NCI-H2107 treated with DMSO at 0.1 percent for 48 hours (cell line): ENCODE measurements at regions not wholly inside any gene's neighbourhood (a gene's known extent, or its start where the extent isn't known, plus 50 kb on each side); places are given as distances from the start of the nearest gene placed in this dataset.
"Not testable (repeated sequence)": the region's sequence is repeated elsewhere in the genome, so short reads cannot be mapped to it uniquely, and the experiment has no call there.

Experiments
- DNase-seq: peaks from one replicate; lab custom pipeline; 2025; ENCODE audit not compliant: unreplicated experiment; lab: John Stamatoyannopoulos, UW

DNA sequence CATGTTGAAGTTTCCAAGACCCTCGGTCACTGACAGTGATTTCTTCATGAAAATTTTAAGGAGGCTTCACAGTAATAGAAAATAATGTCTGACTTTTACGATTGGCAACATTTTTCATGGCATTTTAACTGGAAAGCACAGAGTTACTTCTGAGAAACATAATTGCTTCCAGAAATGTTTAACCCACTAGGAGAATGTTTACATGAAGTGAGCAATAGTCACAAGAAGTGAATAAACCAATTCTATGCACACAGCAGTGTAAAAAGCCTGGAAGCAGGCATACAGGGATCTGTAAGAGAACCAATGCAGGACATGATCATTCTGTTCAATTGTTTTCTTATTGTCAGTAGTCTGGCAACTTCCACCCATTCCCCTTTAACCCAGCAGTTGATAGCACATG, 316.2 kb upstream of the CXADR start:
- no peak for DNase-seq

DNA sequence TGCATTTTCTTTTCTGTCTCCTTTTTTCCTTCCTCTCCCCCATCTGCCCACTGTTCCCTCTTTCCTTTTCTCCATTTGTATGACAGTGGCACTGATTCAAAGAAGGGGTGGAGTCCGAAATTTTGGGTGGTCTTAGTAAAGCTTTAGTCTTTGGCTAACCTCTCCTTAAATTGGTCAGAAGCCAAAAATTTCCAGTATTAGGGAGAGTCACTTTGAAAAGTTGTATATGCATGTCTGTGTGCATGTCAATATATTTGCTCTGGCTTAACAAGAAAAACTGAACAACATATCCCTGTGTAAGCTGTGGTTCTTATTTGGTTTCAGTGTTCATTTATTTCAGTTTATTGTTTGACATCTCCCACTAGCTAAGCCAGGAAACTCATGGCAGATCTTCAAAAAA, 314.8 kb upstream of the CXADR start:
- DNase-seq, result no peak

DNA sequence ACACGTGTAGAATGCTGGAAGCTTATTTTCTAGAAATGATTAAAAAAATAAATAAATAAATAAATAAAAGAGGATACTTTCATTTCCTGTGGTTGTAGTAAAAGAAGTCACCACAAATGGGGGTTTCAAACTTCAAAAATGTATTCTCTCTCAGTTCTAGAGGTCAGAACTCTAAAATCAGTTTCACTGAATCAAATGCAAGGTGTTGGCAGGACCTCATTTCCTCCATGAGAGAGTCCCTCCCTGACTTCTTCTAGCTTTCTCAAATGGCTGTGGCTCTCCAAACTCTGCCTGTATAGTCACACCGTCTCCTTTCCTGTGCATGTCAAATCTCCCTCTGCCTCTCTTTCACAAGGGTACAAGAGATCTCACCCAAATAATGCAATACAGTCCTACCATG, 312.6 kb upstream of the CXADR start:
- DNase-seq, result no peak

DNA sequence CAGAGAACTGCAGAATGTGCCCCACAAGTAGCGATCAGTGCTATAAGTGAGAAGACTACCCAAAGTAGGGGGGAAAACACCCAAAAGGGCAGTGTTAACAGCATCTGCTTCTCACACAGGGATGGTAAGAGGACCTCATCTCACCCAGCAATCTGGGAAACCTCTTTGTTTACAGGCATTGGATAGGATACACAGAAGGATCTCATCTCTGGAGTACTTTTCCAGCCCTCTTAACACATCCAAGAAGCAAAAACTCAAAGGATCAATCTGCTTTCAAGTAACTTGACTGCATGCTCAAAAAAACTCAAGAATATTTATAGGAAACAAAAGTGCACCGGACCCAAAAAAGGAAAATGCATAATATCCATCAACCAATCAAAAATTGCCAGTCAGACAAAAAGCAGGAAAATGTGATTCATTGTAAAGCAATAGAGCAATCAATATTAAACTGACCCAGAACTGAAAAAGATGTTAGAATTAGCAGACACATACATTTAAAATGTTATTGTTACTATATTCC, 311.0 kb upstream of the CXADR start:
- DNase-seq, result no peak

DNA sequence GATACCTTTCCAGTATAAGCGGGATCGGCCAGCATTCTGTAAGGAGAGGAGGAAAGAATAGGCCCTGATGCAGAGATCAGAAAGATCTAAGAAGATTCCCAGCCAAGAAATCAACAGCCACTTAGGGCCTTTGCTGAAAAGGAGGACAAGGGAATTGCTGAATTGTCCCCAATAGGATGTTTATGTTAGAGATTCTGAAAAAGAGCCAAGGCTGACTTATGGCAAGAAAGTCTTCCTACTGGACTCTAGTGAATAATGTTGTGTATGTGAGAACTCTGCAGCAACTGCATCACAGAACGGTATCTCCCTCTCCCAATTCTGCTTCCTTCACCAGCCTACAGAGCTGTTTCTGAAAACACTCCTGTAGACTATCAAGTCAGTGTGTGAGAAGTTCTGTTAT, 298.0 kb upstream of the CXADR start:
- DNase-seq, result no peak

DNA sequence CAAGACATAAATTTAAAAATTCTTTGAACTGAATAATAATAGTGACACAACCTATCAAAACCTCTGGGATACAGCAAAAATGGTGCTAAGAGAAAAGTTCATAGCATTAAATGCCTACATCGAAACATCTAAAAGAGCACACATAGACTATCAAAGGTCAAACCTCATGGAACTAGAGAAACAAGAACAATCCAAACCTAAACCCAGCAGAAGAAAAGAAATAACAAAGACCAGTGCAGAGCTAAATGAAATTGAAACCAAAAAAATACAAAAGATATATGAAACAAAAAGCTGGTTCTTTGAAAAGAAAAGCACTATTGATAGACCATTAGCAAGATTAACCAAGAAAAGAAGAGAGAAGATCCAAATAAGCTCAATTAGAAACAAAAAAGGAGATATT, 293.8 kb upstream of the CXADR start:
- not testable (repeated sequence) for DNase-seq

DNA sequence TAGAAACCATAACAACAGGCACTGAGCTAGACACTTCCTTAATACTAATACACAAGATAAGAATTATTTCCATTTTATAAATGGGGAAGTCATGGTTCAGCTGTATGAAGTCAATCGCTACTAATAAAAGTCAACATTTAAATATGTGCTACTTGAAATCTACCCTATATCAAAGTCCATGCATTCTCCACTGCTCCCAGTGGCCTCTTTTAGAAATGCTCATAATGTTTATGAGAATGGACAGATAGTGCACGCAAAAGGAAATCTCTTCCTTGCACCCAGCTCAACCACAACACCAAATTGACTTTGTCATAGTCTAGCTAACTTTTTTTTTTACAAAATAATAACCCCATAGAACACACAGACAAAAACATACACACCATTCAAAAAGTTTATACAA, 281.7 kb upstream of the CXADR start:
- no peak for DNase-seq

DNA sequence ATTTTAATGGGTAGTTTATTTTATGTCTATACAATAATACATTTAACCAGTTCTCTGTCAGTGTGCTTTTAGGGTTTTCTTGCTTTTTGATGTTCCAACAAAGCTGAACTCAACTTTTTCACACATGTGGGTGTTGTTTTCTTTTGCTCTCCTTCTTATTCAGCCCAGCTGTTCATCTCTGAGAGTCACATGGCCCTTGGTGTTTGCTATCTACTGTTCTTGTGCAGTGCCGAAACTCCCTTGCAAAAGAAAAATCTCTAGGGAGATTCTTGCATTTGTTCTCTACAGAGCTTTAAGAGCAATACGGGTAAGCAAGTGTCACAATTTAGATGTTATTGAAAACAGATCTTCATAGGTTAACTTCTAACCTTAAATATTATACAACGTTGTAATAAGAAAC, 281.1 kb upstream of the CXADR start:
- DNase-seq, result no peak

DNA sequence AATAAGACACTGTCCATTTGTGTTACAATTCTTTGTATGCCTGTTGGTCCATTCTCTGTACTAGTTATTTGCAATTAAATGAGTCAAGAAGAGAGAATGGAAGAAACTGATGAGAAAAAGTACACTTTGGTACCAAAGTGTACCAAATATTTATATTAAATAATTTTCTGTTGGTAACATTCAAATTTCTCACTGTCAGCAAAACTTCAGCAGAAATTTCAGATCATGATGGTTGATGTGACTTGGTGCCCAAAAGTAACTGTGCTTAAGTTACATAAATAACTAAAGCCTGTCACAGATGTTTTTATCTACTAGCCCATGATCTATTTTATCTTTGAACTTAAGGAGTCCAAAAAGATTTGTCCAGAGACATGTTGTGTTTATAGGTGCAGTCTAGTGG, 274.4 kb upstream of the CXADR start:
- DNase-seq, result no peak

DNA sequence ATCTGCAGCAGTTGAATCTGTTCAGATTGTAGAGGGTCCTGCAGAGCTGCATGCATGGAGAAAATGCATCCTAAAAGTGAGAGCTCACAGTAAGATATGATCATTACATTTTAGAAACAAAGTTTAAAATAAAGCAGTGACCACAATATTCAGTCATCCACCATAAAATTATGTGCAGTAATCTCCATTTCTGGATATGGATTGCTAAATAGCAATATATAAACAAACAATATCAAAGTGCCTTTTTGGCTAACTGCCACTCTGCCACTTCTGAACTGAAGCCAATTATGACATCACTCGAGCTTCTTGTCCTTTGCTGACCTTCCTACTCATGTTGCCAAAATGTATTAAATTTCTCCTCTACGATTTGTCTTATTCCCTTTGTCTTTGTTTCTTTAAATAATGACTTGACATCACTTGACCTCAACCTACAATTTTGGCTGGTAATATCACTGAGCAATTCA, 262.0 kb upstream of the CXADR start:
- peak; percentile 64 for DNase-seq

DNA sequence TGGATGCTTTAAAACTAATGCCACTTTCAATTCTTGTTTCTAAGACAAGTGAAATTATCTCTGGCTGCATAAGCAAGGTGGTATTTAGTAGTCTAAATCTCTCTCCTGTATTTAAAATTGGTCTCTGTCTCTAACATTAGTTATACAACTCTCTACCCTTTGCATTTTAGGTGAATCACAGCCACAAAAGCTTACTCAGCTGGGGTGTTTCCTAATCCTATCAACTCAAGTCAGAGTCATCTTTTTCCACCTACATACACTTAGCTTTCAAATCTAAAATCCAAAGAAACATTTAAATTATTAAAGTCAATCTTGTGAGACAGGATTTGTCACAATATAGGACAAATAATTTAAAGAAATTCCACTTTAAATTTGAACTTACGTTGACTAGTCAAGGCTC, 255.1 kb upstream of the CXADR start:
- no peak for DNase-seq

DNA sequence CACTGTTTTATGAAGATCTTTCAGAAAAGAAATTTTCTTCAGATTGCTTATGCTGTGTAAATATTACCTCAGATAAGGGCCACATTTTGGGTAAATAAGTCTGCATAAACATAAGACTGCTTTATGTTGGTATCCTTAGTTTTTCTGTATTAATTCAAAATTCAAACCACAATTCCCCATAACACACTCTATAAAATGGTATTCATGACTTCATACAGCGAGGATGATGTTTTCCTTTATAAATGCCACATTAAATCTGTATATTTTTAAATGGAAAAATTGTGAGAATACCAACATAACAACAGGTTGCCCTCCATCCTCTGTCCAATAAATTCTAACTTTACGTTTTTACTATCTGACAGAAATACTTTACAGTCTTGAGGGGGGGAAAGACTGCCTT, 248.7 kb upstream of the CXADR start:
- DNase-seq, result no peak

DNA sequence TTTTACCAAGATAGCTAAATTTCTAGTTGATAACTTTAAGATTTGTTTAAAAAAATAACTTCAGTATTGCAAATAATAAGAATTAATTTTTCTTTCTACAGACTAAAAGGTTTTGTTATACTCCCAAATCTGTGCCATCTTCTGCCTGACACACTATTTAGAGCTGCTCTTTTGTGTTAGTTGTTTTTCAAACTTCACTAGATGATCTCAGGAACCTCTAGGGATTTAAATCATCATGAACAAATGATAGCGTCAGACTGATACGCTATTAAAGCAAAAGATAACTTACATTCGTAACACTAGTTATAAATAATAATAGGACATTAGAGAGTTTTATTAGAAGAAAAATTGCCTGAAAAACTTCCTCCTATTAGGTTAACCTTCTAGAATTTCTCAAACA, 243.1 kb upstream of the CXADR start:
- DNase-seq, result no peak

DNA sequence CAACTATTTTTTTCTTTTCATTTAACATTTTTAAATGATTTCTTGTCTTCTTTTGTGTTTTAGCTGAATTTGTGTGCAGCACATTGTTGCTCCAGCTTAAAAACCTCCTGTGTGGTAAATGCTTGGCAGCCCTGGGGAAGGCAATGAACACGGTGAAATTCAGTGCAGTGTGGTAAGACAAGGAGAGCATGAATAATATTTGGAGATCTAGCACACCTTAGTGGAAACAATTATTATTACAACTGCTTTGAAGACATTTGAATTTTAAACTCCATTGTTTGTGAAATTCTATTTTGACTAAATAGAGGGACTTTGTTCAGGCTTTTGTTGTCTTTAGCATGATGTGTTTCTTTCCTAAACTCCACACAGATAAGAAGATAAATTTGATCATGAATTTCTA, 242.6 kb upstream of the CXADR start:
- DNase-seq, result peak; percentile 82

DNA sequence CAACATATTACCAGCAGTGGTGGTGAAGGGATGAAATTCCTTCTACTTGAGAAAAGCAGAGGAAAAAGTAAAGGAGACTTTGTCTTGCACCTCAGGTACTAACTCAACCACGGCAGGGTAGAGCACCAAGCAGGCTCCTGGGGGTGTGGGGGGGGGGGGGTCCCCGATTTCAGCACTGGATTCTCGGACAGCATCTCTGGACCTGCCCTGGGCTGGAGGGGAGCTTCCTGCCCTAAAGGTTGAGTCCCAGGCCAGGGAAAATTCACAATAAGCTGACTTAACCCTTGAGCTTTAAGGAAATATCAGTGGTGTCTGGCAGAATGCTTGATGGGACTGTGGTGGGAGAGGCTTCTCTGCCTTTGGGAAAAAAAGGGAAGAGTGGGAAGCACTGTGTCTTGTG, 233.2 kb upstream of the CXADR start:
- no peak for DNase-seq

DNA sequence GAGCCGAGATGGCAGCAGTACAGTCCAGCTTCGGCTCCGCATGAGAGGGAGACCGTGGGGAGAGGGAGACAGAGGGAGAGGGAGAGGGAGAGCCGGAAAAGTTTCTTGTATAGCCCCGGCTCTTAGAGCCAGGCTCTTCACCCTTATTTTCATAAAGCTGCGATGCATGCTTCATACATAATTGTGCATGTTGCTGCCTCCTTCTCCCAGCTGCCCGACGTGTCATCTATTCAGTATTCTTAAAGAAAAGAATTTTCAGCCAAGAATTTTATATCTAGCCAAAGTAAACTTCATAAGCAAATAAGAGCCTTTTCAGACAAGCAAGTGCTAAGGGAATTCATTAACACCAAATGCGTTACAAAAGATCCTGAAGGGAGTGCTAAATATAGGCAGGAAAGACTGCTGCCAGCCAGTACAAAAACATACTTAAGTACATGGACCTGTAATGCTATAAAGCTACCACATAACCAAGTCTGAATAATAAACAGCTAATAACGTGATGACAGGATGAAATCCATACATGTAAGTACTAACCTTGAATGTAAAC, 219.8 kb upstream of the CXADR start:
- not testable (repeated sequence) for DNase-seq

DNA sequence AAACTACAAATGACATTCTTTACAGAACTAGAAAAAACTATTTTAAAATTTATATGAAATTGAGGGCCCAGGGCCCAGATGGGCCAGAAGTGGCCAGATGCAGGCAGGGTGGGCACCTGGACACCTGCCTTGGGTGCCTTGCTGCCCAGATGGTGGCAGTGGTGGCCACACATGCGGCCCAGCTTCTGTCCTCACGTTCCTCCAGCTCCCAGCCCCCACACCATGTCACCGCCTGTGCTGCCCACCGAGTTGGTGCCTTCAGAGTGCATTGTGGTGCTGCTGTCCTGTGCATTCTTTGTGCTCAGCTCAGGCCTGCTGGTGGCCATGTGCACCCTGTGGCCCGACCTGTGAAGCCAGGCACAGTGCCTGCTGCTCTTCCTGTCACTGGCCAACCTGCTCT, 216.8 kb upstream of the CXADR start:
- DNase-seq, result no peak

DNA sequence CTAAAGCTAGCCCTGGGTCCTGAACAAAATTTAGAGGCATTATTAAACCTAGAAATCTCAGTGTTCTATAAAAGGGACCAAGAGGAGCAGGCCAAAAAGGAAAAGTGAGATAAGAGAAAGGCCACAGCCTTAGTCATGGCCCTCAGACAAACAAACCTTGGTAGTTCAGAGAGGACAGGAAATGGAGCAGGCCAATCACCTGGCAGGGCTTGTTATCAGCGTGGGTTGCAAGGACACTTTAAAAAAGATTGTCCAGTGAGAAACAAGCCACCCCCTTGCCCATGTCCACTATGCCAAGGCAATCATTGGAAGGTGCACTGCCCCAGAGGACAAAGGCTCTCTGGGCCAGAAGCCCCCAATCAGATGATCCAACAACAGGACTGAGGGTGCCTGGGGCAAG, 213.3 kb upstream of the CXADR start:
- DNase-seq, result not testable (repeated sequence)

DNA sequence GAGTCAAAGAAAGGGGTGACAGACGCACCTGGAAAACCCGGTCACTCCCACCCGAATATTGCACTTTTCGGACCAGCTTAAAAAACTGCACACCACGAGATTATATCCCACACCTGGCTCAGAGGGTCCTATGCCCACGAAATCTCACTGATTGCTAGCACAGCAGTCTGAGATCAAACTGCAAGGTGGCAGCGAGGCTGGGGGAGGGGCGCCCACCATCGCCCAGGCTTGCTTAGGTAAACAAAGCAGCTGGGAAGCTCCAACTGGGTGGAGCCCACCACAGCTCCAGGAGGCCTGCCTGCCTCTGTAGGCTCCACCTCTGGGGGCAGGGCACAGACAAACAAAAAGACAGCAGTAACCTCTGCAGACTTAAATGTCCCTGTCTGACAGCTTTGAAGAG, 185.1 kb upstream of the CXADR start:
- DNase-seq, result not testable (repeated sequence)

DNA sequence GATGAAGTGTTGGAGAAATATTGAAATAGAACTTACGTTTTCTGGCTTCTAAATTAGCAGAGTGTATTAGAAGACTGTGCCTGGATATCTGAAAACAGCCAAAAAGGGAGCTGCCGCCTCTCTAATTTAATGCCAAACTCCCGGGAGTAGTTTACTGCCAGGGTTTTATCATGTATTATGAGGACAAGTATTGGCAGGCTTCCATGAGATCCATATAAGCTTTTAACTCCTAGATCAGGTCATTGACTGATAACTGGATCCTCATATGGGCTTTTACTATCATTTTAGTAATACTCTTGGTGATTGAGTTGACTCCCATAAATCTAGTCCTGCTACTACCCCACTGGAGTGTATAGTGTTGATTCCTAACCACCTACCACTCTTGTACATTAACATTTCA, 178.4 kb upstream of the CXADR start:
- DNase-seq, result peak; percentile 21

DNA sequence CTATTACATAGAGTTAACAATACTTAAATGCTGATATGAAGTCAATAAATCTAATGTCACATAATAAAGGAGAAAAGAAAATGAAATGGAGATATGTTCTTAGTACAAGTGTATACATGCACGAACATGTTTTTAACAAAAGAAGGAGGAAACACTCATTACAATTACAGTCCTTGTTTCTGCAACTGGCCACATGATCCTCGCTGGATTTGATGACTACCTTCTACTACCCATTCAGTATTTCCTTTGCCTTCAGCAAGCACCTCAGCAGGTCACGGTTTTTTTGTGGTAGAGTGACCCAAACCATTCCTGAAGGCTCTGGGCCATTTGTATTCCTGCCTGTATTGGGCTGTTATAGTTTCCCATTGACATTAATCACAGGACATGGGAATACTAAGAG, 172.8 kb upstream of the CXADR start:
- no peak for DNase-seq

DNA sequence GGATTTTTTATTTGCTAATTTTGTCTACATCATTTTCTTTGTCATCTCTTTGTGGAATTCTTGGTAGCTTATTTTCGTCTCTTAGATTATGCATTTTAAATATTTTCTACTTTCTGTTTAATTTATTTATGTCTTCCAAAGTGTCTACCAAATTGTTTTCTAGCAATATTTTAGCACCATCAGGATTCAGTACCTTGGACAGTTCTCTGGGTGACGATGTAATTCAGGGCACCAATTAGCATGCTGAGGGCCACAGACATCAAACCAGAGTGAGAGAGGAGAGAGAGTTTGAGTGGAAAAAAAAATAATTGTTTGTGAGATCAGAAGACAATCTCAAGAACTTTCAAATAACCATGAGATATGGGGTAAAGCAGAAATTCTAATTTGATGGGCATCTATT, 169.8 kb upstream of the CXADR start:
- no peak for DNase-seq

DNA sequence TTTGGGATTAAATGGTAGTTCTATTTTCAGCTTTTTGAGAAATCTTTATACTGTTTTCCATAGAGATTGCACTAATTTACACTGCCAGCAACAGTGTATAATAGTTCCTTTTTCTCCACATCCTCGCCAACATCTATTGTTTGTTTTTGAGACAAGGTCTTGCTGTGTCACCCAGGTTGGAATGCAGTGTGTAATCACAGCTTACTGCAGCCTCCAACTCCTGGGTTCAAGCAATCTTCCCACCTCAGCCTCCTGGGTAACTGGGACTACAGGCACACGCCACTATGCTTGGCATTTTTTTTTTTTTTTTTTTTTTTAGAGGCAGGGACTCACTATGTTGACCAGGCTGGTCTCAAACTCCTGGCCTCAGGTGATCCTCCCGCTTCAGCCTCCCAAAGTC, 164.5 kb upstream of the CXADR start:
- DNase-seq, result no peak

DNA sequence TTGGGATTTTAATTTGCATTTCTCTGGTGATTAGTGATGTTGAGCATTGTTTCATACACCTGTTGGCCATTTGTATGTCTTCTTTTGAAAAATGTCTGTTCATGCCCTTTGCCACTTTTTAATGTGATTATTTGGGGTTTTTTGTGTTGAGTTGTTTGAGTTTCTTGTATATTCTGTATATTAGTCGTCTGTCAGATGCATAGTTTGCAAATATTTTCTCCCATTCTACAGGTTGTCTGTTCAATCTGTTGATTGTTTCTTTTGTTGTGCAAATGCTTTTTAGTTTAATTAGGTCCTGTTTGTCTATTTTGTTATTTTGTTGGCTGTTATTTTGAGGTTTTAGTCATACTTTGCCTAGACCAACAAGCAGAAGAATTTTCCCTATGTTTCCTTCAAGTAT, 164.0 kb upstream of the CXADR start:
- DNase-seq, result no peak
